WTC11 (cell line): ENCODE measurements at regions not wholly inside any gene's neighbourhood (a gene's known extent, or its start where the extent isn't known, plus 50 kb on each side); places are given as distances from the start of the nearest gene placed in this dataset.
"Not testable (repeated sequence)": the region's sequence is repeated elsewhere in the genome, so short reads cannot be mapped to it uniquely, and the experiment has no call there.

ENCODE experiments used
- ATAC-seq: fragments of 200-7000 bp; cut with Tn5 transposase; 2 replicates; pipeline ENCODE4 v1.10.0; 2021; ENCODE audit warnings: mild to moderate bottlenecking, moderate library complexity
- CTCF ChIA-PET: fragments of 300-600 bp; sonication (Branson Sonifier 250); formaldehyde crosslinking; loops from one replicate; lab custom pipeline; 2021; ENCODE audit warnings: antibody characterized with exemption; lab: Charles Lee
- POLR2A ChIA-PET: fragments of 350-600 bp; sonication (Branson Sonifier 250); formaldehyde crosslinking; loops from one replicate; lab custom pipeline; 2021; ENCODE audit warnings: antibody characterized with exemption; lab: Charles Lee
- DNase-seq: peaks from one replicate; pipeline ENCODE4 v3.0.0; 2021; ENCODE audit warnings: low spot score
- H3K27ac Mint-ChIP-seq: 2 replicates; pipeline ENCODE4 v1.8.0; 2021; ENCODE audit warnings: mixed read lengths
- H3K27me3 Mint-ChIP-seq: 2 replicates; pipeline ENCODE4 v1.8.0; 2021; ENCODE audit warnings: low read depth, mild to moderate bottlenecking, moderate library complexity, mixed read lengths
- H3K36me3 Mint-ChIP-seq: 2 replicates; pipeline ENCODE4 v1.8.0; 2021; ENCODE audit warnings: mixed read lengths
- H3K4me1 Mint-ChIP-seq: 2 replicates; pipeline ENCODE4 v1.8.0; 2022; ENCODE audit warnings: mixed read lengths
- H3K4me3 Mint-ChIP-seq: 2 replicates; pipeline ENCODE4 v1.8.0; 2021; ENCODE audit warnings: mild to moderate bottlenecking, moderate library complexity, mixed read lengths
- H3K9me3 Mint-ChIP-seq: 2 replicates; pipeline ENCODE4 v1.8.0; 2021; ENCODE audit warnings: mixed read lengths
- ARID4B ChIP-seq: sonication (generic); formaldehyde crosslinking; IDR thresholded peaks from 2 replicates; pipeline ENCODE4 v1.8.0; 2023; ENCODE audit warnings: missing genetic modification reagents, mild to moderate bottlenecking, borderline replicate concordance
- ATF2 ChIP-seq: sonication (generic); formaldehyde crosslinking; IDR thresholded peaks from 2 replicates; pipeline ENCODE4 v1.8.1; 2022; ENCODE audit warnings: low read depth, missing genetic modification reagents, borderline replicate concordance
- CTCF ChIP-seq: fragments of 200-600 bp; IDR thresholded peaks from 2 replicates; pipeline ENCODE4 v1.8.0; 2022; ENCODE audit warnings: antibody characterized with exemption
- E2F4 ChIP-seq: sonication (generic); formaldehyde crosslinking; IDR thresholded peaks from 2 replicates; pipeline ENCODE4 v1.8.1; 2022; ENCODE audit warnings: low read depth, mild to moderate bottlenecking, moderate library complexity, missing genetic modification reagents, borderline replicate concordance
- ELF4 ChIP-seq: sonication (generic); formaldehyde crosslinking; IDR thresholded peaks from 2 replicates; pipeline ENCODE4 v1.8.1; 2022; ENCODE audit warnings: low read depth, mild to moderate bottlenecking, moderate library complexity, missing genetic modification reagents
- GABPB1 ChIP-seq: sonication (generic); formaldehyde crosslinking; IDR thresholded peaks from 2 replicates; pipeline ENCODE4 v1.8.1; 2023; ENCODE audit warnings: mild to moderate bottlenecking, missing genetic modification reagents
- GRHL2 ChIP-seq: fragments of 250-450 bp; sonication (Bioruptor Pico); IDR thresholded peaks from 2 replicates; pipeline ENCODE4 v1.8.0; 2022; ENCODE audit warnings: mild to moderate bottlenecking, moderate library complexity; ENCODE audit not compliant: insufficient replicate concordance, severe bottlenecking
- MLX ChIP-seq: sonication (generic); formaldehyde crosslinking; IDR thresholded peaks from 2 replicates; pipeline ENCODE4 v1.8.1; 2023; ENCODE audit warnings: mild to moderate bottlenecking, missing genetic modification reagents, moderate library complexity
- SMAD3 ChIP-seq: sonication (generic); formaldehyde crosslinking; IDR thresholded peaks from 2 replicates; pipeline ENCODE4 v1.8.0; 2022; ENCODE audit warnings: missing genetic modification reagents, mild to moderate bottlenecking, borderline replicate concordance
- SOX15 ChIP-seq: fragments of 250-450 bp; sonication (Bioruptor Pico); IDR thresholded peaks from 2 replicates; pipeline ENCODE4 v1.9.0; 2021; ENCODE audit warnings: mild to moderate bottlenecking
- TCF7 ChIP-seq: sonication (generic); formaldehyde crosslinking; IDR thresholded peaks from 2 replicates; pipeline ENCODE4 v1.8.0; 2022; ENCODE audit warnings: mild to moderate bottlenecking, low read depth, missing genetic modification reagents, moderate library complexity
- ZNF317 ChIP-seq: sonication (generic); formaldehyde crosslinking; IDR thresholded peaks from 2 replicates; pipeline ENCODE4 v1.8.1; 2023; ENCODE audit warnings: low read depth, mild to moderate bottlenecking, moderate library complexity, missing genetic modification reagents, borderline replicate concordance
- ZNF423 ChIP-seq: fragments of 250-450 bp; sonication (Bioruptor Pico); IDR thresholded peaks from 2 replicates; pipeline ENCODE4 v2.1.2; 2022; ENCODE audit warnings: mild to moderate bottlenecking, moderate library complexity
- ZNF425 ChIP-seq: fragments of 250-450 bp; sonication (Bioruptor Pico); conservative IDR thresholded peaks from 2 replicates; pipeline ENCODE4 v1.9.0; 2021; ENCODE audit warnings: mild to moderate bottlenecking
- ZNF671 ChIP-seq: fragments of 250-450 bp; sonication (Bioruptor Pico); IDR thresholded peaks from 2 replicates; pipeline ENCODE4 v1.8.0; 2021; ENCODE audit warnings: mild to moderate bottlenecking
- TF ChIP-seq, protein P1 (sequence below): sonication (generic); formaldehyde crosslinking; IDR thresholded peaks from 2 replicates; pipeline ENCODE4 v1.8.1; 2022; ENCODE audit warnings: mild to moderate bottlenecking, missing genetic modification reagents, moderate library complexity, borderline replicate concordance
- TF ChIP-seq, protein P2 (sequence below): sonication (generic); formaldehyde crosslinking; IDR thresholded peaks from 2 replicates; pipeline ENCODE4 v1.8.0; 2023; ENCODE audit warnings: mild to moderate bottlenecking, missing genetic modification reagents

- TF ChIP-seq, protein P1, sequence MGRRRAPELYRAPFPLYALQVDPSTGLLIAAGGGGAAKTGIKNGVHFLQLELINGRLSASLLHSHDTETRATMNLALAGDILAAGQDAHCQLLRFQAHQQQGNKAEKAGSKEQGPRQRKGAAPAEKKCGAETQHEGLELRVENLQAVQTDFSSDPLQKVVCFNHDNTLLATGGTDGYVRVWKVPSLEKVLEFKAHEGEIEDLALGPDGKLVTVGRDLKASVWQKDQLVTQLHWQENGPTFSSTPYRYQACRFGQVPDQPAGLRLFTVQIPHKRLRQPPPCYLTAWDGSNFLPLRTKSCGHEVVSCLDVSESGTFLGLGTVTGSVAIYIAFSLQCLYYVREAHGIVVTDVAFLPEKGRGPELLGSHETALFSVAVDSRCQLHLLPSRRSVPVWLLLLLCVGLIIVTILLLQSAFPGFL (CRISPR knock-in tag) = no peak
- TF ChIP-seq, protein P2, sequence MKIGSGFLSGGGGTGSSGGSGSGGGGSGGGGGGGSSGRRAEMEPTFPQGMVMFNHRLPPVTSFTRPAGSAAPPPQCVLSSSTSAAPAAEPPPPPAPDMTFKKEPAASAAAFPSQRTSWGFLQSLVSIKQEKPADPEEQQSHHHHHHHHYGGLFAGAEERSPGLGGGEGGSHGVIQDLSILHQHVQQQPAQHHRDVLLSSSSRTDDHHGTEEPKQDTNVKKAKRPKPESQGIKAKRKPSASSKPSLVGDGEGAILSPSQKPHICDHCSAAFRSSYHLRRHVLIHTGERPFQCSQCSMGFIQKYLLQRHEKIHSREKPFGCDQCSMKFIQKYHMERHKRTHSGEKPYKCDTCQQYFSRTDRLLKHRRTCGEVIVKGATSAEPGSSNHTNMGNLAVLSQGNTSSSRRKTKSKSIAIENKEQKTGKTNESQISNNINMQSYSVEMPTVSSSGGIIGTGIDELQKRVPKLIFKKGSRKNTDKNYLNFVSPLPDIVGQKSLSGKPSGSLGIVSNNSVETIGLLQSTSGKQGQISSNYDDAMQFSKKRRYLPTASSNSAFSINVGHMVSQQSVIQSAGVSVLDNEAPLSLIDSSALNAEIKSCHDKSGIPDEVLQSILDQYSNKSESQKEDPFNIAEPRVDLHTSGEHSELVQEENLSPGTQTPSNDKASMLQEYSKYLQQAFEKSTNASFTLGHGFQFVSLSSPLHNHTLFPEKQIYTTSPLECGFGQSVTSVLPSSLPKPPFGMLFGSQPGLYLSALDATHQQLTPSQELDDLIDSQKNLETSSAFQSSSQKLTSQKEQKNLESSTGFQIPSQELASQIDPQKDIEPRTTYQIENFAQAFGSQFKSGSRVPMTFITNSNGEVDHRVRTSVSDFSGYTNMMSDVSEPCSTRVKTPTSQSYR (CRISPR knock-in tag) = no peak
- no peak for TF ChIP-seq E2F4 (CRISPR knock-in tag)
- TF ChIP-seq CTCF = no peak
- TF ChIP-seq ZNF317 = no peak
- TF ChIP-seq GABPB1 (CRISPR knock-in tag) = no peak
- TF ChIP-seq, all 79 proteins: peak for 0
Measured at GRCh38 chr4:177810220-177810619, 368.0 kb upstream of the AGA start (continued).

DNA sequence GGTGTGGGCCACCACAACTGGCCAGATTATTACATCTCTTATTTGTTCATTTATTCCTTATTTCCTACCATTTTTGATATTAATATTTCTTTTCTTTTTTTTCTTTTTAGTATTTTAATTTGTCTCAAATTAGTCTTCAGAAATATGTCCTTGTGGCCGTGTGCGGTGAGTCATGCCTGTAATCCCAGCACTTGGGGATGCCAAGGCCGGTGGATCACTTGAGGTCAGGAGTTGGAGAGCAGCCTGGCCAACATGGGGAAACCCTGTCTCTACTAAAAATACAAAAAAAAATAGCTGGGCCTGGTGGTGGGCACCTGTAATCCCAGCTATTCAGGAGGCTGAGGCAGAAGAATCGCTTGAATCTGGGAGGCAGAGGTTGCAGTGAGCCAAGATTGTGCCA, 376.2 kb upstream of the AGA start:
- H3K27me3 Mint-ChIP-seq, ATAC-seq, H3K27ac Mint-ChIP-seq, H3K9me3 Mint-ChIP-seq, H3K4me1 Mint-ChIP-seq, H3K36me3 Mint-ChIP-seq, CTCF ChIA-PET, DNase-seq, H3K4me3 Mint-ChIP-seq, POLR2A ChIA-PET: not testable (repeated sequence)

DNA sequence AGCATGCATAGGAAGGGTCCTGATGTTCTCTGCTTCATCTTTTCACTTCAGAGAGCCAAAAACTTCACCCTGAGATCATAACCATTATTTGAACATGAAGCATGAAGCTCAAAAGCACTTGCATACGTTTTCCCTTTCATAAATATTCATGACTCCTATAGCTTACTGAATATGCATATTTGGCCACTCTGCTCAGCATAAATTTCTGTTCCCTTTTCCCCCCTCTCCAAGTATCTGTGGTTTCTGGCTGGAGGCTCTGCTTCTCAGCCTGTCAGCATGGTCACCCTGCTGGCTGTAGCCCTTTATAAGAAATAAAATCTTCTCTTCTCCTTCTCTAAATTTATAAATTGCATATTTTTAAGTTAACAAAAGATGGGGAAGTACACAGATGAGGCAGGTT, 384.7 kb upstream of the AGA start:
- H3K36me3 Mint-ChIP-seq = peaks cover 19% of the 10 kb centered on the region
- CTCF ChIA-PET = no interaction called here
- DNase-seq = no peak
- 0 out of 2 replicates have a peak, but pooled peaks cover 3% of the 10 kb centered on the region for H3K4me1 Mint-ChIP-seq
- POLR2A ChIA-PET = no interaction called here
- no peak overlapping the region for H3K4me3 Mint-ChIP-seq
- no peaks in the 10 kb centered on the region for H3K27me3 Mint-ChIP-seq
- peaks cover 20% of the 10 kb centered on the region for H3K9me3 Mint-ChIP-seq
- no peak overlapping the region for H3K27ac Mint-ChIP-seq
- no peak for ATAC-seq
- TF ChIP-seq MLX (no peak), ATF2 (CRISPR knock-in tag) (no peak), TCF7 (CRISPR knock-in tag) (no peak), ZNF671 (CRISPR knock-in tag) (no peak), ARID4B (CRISPR knock-in tag) (no peak), GRHL2 (CRISPR knock-in tag) (no peak), SMAD3 (CRISPR knock-in tag) (no peak), ZNF425 (no peak), ZNF423 (CRISPR knock-in tag) (no peak), SOX15 (CRISPR knock-in tag) (no peak), ELF4 (CRISPR knock-in tag) (no peak)
